Stimulated activated CD8-positive, alpha-beta memory T cell treated with anti-CD3 and anti-CD28 coated beads, Interleukin-12 subunit alpha, Interleukin-12 subunit beta, amount 100 ng/mL, for 1 hour (primary cell): ENCODE measurements at regions not wholly inside any gene's neighbourhood (a gene's known extent, or its start where the extent isn't known, plus 50 kb on each side); places are given as distances from the start of the nearest gene placed in this dataset.
"Not testable (repeated sequence)": the region's sequence is repeated elsewhere in the genome, so short reads cannot be mapped to it uniquely, and the experiment has no call there.

Source experiments
- DNase-seq: peaks from one replicate; pipeline ENCODE4 v3.0.0-alpha.2; 2020; ENCODE audit warnings: low read depth

DNA sequence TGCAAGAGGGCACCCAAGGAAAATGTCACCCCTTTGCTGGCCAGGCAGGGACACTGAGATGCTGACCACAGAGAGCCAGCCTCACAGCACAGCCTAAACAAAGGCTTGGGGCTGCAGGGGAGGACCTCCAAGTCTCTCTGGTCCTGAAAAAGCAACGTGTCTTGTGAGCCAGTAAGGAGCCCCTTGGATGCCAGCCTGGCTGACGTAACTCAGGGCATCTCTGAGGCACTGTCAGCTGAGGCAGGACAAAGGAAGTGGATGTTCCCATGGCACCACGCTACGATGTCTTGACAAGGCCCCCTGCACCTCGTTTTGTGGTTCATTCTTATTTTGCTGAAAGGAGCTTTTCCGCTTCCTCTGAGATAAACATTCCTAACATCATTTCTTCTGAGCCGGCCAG lies 160.7 kb downstream of the OR4M2 start:
- no peak for DNase-seq

DNA sequence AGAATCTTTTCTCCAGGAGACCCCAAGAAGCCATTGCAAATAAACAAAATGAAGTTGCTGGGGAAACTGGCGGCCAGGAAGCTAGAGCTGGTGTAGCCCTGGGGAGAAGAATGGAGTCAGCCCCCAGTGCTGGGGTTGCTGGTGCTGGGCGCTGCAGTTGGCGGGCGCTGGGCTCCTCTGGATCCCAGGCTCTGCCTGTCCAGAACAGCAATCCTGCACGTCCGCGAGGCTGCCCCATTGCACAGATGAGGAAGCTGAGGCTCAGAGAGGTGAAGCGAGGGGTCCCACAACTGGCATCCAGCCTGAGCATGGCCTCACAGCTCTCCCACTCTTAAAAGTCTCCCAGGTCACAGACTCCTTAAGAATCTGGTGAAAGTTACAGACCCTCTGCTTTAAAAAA lies 161.1 kb downstream of the OR4M2 start:
- no peak for DNase-seq

- DNase-seq: not testable (repeated sequence)
These were observed 162.0 kb downstream of the OR4M2 start for GRCh38 chr15:22242311-22242710.

- no peak for DNase-seq
These were observed 163.3 kb downstream of the OR4M2 start for GRCh38 chr15:22243440-22244130.

DNA sequence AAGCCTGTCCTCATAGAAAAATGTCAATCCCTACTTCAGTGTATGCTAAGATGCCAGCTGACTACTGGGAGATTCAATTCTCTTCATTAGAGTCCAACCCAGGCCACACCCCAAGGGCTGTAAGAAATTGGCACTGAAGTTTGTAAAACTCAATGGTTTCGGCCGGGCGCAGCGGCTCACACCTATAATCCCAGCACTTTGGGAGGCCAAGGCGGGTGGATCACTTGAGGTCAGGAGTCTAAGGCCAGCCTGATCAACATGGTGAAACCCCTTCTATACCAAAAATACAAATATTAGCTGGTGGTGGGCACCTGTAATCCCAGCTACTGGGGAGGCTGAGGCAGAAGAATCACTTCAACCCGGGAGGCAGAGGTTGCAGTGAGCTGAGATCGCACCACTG lies 169.2 kb downstream of the OR4M2 start:
- DNase-seq: not testable (repeated sequence)

DNA sequence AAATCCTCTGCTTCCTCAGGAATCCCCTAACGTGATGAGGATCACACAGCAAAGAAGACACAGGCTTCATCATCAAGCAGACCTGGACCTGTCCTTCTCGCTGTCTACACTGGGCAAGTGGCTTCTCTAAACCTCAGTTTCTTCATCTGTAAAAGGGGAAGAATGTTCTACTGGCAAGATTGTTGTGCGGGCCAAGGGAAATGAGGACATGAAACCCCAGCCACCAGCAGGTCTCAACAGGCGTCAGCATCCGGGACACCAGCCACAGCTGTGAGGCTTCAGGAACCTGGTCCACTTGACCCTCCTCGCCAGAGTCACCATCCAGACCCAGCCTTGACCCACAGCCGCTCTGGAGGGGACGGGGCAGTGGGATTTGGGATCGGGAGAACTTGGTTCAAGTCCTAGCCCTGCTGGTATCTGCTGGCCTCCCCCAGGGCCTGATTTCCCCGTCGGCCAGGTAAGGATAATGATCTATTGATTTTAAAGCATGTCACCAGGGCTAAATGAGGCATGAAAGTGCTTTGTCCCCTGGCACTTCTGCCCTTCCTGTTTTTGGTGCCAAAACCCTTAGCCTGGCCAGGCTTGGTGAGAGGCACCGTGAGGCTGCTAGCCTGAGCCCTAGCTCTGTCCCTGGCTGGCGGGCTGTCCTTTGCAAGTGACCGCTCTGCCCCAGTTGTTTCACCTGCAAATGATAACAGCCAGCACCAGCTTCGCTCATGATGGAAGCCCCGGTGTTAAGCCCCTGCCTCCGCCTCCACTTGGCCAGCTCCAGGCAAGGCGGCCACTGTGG lies 170.4 kb downstream of the OR4M2 start:
- not testable (repeated sequence) for DNase-seq

DNA sequence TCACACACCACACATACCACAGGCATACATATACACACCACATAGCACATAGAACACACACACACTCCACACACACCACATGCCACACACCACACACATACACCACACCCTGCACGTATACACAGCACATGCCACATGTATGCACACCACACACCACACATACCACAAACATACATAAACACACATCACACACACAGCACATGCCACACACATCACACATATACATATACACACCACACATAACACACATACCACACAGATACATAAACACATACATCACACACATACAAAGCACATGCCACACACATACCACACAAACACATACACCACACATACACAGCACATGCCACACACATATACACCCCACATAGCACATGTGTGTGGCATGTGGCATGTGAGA lies 171.1 kb downstream of the OR4M2 start:
- no peak for DNase-seq

- not testable (repeated sequence) for DNase-seq
These were observed 171.7 kb downstream of the OR4M2 start for GRCh38 chr15:22252047-22252446.

DNA sequence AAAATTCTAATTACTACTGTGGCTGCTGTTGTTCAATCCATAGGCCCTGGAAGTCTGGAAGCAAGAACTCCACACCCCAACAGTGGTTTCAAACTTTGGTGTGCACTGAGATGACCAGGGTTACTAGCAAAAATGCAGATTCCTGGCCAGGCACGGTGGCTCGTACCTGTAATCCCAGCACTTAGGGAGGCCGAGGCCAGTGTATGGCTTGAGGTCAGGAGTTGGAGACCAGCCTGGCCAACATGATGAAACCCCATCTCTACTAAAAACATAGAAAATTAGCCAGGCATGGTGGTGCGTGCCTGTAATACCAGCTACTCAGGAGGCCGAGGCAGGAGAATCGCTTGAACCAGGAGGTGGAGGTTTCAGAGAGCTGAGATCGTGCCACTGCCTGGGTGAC lies 172.2 kb downstream of the OR4M2 start:
- not testable (repeated sequence) for DNase-seq

- DNase-seq: not testable (repeated sequence)
These were observed 172.8 kb downstream of the OR4M2 start for GRCh38 chr15:22253002-22253675.

GRCh38 chr15:22253676-22254408 lies 173.5 kb downstream of the OR4M2 start:
- no peak for DNase-seq

DNA sequence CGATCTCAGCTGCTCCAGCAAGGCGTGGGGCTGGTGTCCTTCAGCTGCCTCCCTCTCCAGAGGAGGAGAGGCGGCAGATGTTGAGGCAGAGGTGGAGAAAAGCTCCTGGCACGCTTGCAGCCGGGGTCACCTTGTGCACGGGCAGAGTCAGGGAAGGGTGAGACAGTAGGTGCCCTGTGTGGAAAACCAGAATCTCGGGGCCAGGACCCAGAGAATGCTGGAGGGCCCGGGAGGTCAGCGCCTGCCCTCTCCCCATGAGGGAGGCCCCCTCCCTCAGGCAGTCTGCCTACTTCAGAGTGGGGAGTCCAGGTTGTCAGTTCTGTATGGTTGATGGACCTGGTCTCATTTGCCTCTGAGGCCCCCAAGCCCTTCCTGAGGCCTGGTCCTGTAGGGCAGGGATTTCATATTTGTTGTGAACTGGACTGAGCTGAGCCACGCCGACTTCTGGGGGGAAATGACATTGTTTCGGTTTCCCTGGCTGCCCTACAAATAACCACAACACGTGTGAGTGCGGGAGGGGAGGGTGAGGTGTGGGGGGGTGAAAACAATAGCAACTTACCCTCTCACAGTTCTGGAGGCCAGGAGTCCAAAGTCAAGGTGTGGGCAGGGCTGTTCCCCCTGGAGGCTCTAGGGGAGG lies 174.2 kb downstream of the OR4M2 start:
- not testable (repeated sequence) for DNase-seq

GRCh38 chr15:22255606-22256005 lies 175.3 kb downstream of the OR4M2 start:
- DNase-seq: not testable (repeated sequence)

DNA sequence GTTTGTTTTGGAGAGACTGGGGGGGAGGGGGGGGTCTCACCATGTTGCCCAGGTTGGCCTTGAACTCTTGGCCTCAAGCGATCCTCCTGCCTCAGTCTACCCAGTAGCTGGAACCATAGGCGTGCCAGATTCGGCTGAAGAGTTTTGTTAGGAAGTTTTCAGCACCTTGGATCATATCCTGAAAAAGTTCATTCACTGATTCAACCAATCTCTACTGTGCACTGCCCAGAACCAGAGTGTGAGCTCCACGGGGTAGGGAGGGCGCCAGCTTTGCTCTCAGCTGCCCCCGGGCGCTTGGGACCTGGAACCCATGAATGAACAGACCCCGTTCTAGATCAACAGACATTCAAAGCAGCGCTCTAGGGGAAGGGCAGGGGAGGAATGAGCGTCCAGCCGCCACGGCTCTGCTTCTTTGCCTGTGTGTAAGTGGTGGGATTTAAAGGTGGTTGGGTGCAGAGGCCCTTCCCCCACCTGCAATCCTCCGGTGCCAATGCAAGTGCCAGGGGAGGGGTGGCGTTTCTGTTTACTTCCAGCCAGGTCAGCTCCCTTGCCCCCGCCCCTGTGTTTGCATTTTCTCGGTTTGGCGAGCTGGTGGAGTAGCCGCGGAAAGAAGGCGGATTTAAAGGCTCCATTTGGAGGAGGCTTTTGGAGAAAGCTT lies 176.2 kb downstream of the OR4M2 start:
- not testable (repeated sequence) for DNase-seq

DNA sequence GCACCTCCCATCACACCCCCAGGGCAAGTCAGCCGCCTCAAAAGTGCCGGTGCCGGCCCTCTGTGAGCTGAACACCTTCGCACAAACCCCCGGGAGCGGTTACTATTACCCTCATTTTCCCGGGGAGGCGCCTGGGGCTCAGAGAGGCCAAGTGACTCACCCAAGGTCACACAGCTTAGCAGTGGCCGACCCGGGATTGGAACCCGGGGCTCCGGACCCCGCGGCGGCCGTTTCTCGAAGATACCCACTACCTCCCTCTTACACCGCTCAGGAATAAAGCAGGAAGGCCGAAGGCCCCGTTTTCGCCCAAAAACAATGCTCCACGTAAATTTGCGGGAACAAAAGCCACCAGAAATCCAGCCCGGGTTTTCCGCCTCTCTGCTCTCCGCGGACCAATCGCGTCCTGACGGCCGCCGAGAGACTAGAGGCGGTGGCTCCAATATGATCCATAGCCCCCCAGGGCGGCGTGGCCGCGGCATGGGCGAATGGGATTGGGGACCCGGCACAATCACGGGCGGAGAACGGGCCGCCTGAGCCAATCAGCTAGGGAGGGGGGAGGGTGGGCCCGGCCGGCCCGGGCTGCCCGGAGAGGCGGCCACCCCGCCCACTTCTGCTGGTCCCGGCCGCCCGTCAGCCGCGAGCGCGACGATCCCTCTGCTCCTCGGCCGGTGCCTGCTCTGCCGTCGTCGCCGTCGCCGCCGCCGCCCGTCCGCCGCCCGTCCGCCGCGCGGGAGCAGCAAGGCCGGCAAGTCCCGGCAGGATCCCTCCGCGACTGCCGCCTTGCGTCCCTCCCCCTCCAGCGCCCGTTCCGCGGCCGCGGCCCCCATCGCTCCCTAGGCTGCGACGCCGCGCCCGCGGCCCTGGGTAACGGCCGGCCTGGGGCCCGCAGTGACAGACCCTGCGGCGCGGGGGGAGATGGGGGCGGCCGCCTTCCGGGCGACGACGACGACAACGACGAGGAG lies 177.0 kb downstream of the OR4M2 start:
- DNase-seq: no peak

GRCh38 chr15:22258009-22258397 lies 177.7 kb downstream of the OR4M2 start:
- DNase-seq: no peak

- no peak for DNase-seq
These were observed 178.2 kb downstream of the OR4M2 start for GRCh38 chr15:22258398-22259150.

GRCh38 chr15:22259151-22259750 lies 178.9 kb downstream of the OR4M2 start:
- not testable (repeated sequence) for DNase-seq
